ENCODE measurements at regions not wholly inside any gene's neighbourhood (a gene's known extent, or its start where the extent isn't known, plus 50 kb on each side); places are given as distances from the start of the nearest gene placed in this dataset.

DNA sequence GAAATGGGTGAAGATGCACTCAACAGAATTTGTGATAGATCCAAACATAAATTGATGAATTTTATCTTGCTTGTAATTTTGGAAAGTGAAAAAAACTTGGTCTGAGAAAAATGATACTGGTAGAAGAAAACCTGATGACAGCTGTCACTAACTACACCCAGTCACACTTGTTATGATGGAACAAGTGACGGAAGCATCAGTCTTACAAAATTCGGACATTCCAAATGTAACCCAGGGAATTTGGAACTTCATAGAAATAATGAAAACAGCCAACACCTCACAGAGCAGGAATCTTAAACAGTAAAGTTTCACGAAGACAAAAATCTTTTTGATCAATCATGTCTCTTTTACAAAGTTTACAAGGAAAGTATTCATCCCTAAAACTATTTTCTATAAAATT, 123.9 kb downstream of the RIN2 start:
- no peak for TF ChIP-seq EP300 (IDR thresholded peaks at IDR 0.05)
- TF ChIP-seq, protein P1, sequence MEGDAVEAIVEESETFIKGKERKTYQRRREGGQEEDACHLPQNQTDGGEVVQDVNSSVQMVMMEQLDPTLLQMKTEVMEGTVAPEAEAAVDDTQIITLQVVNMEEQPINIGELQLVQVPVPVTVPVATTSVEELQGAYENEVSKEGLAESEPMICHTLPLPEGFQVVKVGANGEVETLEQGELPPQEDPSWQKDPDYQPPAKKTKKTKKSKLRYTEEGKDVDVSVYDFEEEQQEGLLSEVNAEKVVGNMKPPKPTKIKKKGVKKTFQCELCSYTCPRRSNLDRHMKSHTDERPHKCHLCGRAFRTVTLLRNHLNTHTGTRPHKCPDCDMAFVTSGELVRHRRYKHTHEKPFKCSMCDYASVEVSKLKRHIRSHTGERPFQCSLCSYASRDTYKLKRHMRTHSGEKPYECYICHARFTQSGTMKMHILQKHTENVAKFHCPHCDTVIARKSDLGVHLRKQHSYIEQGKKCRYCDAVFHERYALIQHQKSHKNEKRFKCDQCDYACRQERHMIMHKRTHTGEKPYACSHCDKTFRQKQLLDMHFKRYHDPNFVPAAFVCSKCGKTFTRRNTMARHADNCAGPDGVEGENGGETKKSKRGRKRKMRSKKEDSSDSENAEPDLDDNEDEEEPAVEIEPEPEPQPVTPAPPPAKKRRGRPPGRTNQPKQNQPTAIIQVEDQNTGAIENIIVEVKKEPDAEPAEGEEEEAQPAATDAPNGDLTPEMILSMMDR (IDR thresholded peaks at IDR 0.05): no peak

All from tibial nerve (tissue), 4 donors.